ENCODE measurements at regions not wholly inside any gene's neighbourhood (a gene's known extent, or its start where the extent isn't known, plus 50 kb on each side); places are given as distances from the start of the nearest gene placed in this dataset.

DNA sequence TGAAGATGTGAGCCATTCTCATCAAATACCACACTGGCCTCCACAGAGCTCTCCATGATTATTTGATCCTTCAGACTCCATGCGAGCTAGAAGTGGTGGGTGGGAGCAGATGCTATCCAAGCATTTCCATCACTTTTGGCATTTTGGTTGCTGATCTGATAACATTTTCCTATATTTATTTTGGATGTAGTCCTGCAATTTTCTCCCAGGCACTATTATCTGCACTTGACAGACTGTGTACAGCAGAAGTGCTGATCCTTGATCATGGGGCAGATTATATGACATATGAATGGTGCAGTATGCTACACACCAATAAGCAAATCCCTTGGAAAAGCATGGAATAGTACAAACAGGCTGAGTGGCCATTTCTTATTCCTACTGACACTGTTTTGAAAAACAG lies 167.6 kb upstream of the LRRC7 start:
- TF ChIP-seq, protein P1, sequence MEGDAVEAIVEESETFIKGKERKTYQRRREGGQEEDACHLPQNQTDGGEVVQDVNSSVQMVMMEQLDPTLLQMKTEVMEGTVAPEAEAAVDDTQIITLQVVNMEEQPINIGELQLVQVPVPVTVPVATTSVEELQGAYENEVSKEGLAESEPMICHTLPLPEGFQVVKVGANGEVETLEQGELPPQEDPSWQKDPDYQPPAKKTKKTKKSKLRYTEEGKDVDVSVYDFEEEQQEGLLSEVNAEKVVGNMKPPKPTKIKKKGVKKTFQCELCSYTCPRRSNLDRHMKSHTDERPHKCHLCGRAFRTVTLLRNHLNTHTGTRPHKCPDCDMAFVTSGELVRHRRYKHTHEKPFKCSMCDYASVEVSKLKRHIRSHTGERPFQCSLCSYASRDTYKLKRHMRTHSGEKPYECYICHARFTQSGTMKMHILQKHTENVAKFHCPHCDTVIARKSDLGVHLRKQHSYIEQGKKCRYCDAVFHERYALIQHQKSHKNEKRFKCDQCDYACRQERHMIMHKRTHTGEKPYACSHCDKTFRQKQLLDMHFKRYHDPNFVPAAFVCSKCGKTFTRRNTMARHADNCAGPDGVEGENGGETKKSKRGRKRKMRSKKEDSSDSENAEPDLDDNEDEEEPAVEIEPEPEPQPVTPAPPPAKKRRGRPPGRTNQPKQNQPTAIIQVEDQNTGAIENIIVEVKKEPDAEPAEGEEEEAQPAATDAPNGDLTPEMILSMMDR (IDR thresholded peaks at IDR 0.05) = no peak
- TF ChIP-seq EP300 (IDR thresholded peaks at IDR 0.05) = no peak
- no peak for TF ChIP-seq POLR2AphosphoS5 (IDR thresholded peaks at IDR 0.05)
- TF ChIP-seq POLR2A (IDR thresholded peaks at IDR 0.05) = no peak

Measured in sigmoid colon (tissue), 4 donors.